NCI-H446 (cell line): ENCODE measurements at regions not wholly inside any gene's neighbourhood (a gene's known extent, or its start where the extent isn't known, plus 50 kb on each side); places are given as distances from the start of the nearest gene placed in this dataset.
"Not testable (repeated sequence)": the region's sequence is repeated elsewhere in the genome, so short reads cannot be mapped to it uniquely, and the experiment has no call there.

Experiments used
- DNase-seq, 2 experiments: peaks; one replicate each; lab custom pipeline; 2025; lab: John Stamatoyannopoulos, UW

- DNase-seq = no peak
Measured at GRCh38 chr2:239727182-239727775, 297.9 kb downstream of the NDUFA10 start.

GRCh38 chr2:239726631-239727181, 298.4 kb downstream of the NDUFA10 start:
- no peak for DNase-seq

GRCh38 chr2:239726091-239726591, 299.0 kb downstream of the NDUFA10 start:
- DNase-seq = no peak

GRCh38 chr2:239725551-239725890, 299.6 kb downstream of the NDUFA10 start:
- no peak for DNase-seq

DNA sequence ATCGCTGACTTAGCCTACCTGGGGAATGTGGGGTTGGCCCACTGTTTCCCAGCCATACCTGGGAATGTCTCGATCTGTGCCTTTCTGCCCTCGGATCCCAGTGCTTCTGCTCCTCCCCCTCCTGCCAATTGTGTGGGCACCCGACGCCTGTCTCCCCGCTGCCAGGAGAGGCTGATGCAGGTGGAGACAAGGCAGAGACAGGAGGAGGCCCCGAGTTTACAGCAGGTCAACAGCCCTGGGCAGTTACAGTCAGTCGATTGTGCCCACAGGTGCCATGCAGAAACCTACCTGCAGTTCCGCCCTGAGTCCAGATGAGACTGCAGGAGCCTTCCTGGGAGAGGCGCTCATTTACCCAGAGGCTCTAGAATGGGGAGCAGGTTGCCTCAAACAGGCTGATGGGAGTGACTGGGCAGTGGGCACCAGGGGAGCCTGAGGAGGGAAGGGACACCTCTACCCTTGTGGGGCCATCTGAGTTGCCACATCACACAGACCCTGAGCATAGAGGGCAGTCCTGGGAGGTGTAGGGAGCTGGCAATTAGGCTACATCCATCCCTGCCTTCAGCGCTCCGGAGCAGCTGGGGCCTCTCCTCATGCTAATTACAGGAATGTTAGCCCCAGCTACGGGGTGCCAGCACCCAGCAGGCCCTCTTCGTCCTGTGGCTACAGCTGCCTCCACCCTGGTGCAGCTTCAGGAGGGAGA, 300.1 kb downstream of the NDUFA10 start:
- DNase-seq = no peak

GRCh38 chr2:239724194-239724849, 300.8 kb downstream of the NDUFA10 start:
- DNase-seq = no peak

GRCh38 chr2:239723486-239724193, 301.5 kb downstream of the NDUFA10 start:
- no peak for DNase-seq

GRCh38 chr2:239722760-239723470, 302.2 kb downstream of the NDUFA10 start:
- no peak for DNase-seq

GRCh38 chr2:239721991-239722759, 303.0 kb downstream of the NDUFA10 start:
- DNase-seq = no peak

DNA sequence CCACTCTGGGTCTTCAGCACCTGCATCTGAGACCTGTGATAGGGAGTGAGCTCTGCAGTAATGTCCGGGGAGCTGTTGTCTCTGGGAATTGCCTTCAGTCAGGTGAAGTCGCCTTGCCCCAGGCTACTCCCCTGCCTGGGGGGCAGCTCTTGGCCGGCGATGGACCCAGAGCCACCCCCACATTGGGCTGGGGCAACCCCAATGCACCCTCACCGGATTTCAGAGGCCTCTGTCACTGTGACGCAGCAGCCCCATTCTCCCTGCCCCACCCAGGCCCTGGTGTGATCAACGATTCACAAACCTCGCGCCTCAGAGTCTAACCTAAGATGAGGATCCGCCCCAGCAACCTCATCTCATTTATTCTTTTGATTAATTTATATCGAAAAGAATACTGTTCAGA, 303.6 kb downstream of the NDUFA10 start:
- DNase-seq = no peak

- DNase-seq = no peak
Measured at GRCh38 chr2:239720361-239721360, 304.5 kb downstream of the NDUFA10 start.

- no peak for DNase-seq
Measured at GRCh38 chr2:239719791-239720360, 305.3 kb downstream of the NDUFA10 start.

DNA sequence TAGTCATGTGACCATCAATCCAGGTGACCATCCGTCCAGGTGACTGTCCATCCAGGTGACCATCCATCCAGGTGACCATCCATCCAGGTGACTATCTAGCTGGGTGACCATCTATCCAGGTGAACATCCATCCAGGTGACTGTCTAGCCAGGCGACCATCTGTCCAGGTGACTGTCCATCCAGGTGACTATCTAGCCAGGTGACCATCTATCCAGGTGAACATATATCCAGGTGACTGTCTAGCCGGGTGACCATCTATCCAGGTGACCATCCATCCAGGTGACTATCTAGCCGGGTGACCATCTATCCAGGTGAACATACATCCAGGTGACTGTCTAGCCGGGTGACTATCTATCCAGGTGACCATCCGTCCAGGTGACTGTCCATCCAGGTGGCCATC, 306.2 kb downstream of the NDUFA10 start:
- not testable (repeated sequence) for DNase-seq

DNA sequence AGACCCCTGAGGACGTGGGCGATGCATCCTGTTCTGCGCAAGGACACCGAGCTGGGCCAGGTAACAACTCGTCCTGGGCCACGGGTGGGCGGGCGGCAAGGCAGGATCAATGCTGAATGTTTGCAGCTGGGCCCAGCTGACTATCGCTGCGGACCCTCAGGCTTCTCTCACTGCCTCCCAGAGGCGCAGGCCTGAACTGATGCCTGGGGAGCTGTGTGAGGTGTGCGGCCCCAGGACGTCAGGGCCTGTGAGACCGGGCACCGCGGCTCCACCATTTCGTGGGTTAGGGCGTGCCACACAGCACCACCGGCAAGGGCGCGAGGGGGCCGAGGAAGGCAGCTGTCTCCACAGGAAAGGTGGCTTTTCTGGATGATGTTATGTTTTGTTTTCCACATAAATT, 307.4 kb downstream of the NDUFA10 start:
- no peak for DNase-seq

- no peak for DNase-seq
Measured at GRCh38 chr2:239717319-239717675, 307.8 kb downstream of the NDUFA10 start.

GRCh38 chr2:239716536-239717318, 308.4 kb downstream of the NDUFA10 start:
- DNase-seq = no peak

DNA sequence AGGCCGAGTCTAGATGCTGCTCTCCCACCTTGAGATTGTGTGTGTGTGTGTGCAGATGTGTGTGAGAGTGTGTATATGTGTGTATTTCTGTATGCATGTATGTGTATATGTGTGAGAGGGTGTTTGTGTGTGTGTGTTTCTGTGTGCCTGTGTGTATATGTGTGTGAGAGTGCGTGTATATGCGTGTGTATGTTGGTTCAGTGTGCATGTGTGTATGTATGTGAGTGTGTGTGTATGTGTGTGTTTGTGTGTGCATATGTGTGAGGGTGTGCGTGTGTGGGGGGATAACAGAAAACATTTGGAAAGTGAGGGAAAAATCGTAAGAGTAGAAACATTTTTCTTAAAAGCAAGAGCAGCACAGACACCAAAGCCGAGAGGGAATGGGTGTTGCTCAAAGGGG, 309.1 kb downstream of the NDUFA10 start:
- no peak for DNase-seq

GRCh38 chr2:239715606-239716005, 309.5 kb downstream of the NDUFA10 start:
- DNase-seq = no peak

DNA sequence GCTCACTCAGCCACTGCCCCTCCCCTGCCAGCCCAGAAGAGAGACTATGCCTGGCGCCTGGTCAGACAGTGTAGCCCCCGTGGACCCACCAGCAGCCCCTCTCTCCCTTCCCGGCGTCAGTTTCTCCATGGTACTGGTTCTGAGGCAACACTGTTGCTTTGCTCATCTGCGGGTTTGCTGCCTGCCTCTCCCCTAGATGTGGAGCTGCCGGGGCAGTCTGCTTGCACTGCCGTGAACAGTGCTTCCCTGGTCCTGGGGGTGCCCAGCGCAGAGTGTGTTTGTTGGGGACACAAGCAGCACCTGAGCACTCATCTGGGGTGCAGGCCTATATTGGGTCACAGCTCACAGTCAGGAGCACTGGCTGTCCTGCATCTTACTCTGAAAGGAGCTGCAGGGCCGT, 309.9 kb downstream of the NDUFA10 start:
- DNase-seq = no peak
